Retinal pigment epithelial cell (primary cell): ENCODE measurements at regions not wholly inside any gene's neighbourhood (a gene's known extent, or its start where the extent isn't known, plus 50 kb on each side); places are given as distances from the start of the nearest gene placed in this dataset.

ENCODE experiments used
- DNase-seq: peaks from one replicate; pipeline ENCODE4 v3.0.0-alpha.2; 2010; ENCODE audit warnings: low read depth
- H3K4me3 ChIP-seq: 2 replicates; pipeline ENCODE4 v1.5.1; 2011; ENCODE audit warnings: mild to moderate bottlenecking, low read length, control low read depth, moderate library complexity
- TF ChIP-seq, protein P1 (sequence below): conservative IDR thresholded peaks from 2 replicates; pipeline ENCODE4 v1.5.1; 2011; ENCODE audit warnings: low read depth, low read length, control low read depth, inconsistent platforms

- no peak overlapping the region for H3K4me3 ChIP-seq
- TF ChIP-seq, protein P1, sequence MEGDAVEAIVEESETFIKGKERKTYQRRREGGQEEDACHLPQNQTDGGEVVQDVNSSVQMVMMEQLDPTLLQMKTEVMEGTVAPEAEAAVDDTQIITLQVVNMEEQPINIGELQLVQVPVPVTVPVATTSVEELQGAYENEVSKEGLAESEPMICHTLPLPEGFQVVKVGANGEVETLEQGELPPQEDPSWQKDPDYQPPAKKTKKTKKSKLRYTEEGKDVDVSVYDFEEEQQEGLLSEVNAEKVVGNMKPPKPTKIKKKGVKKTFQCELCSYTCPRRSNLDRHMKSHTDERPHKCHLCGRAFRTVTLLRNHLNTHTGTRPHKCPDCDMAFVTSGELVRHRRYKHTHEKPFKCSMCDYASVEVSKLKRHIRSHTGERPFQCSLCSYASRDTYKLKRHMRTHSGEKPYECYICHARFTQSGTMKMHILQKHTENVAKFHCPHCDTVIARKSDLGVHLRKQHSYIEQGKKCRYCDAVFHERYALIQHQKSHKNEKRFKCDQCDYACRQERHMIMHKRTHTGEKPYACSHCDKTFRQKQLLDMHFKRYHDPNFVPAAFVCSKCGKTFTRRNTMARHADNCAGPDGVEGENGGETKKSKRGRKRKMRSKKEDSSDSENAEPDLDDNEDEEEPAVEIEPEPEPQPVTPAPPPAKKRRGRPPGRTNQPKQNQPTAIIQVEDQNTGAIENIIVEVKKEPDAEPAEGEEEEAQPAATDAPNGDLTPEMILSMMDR: no peak
- DNase-seq: no peak
These were observed 446.4 kb downstream of the COG6 start for GRCh38 chr13:40101708-40102359.

- H3K4me3 ChIP-seq: no peak overlapping the region
- TF ChIP-seq, protein P1: no peak
- DNase-seq: no peak
These were observed 446.9 kb downstream of the COG6 start for GRCh38 chr13:40102360-40102727.

- TF ChIP-seq, protein P1: no peak
- DNase-seq: peak; percentile 89
- no peak overlapping the region for H3K4me3 ChIP-seq
These were observed 447.4 kb downstream of the COG6 start for GRCh38 chr13:40102854-40103253.

GRCh38 chr13:40103864-40104263 lies 448.4 kb downstream of the COG6 start:
- TF ChIP-seq, protein P1: no peak
- no peak overlapping the region for H3K4me3 ChIP-seq
- DNase-seq: no peak

- H3K4me3 ChIP-seq: no peak overlapping the region
- TF ChIP-seq, protein P1: no peak
- DNase-seq: no peak
These were observed 449.8 kb downstream of the COG6 start for GRCh38 chr13:40105231-40105630.

GRCh38 chr13:40109351-40109844 lies 453.9 kb downstream of the COG6 start:
- TF ChIP-seq, protein P1: no peak
- DNase-seq: peak; percentile 77
- no peak overlapping the region for H3K4me3 ChIP-seq

DNA sequence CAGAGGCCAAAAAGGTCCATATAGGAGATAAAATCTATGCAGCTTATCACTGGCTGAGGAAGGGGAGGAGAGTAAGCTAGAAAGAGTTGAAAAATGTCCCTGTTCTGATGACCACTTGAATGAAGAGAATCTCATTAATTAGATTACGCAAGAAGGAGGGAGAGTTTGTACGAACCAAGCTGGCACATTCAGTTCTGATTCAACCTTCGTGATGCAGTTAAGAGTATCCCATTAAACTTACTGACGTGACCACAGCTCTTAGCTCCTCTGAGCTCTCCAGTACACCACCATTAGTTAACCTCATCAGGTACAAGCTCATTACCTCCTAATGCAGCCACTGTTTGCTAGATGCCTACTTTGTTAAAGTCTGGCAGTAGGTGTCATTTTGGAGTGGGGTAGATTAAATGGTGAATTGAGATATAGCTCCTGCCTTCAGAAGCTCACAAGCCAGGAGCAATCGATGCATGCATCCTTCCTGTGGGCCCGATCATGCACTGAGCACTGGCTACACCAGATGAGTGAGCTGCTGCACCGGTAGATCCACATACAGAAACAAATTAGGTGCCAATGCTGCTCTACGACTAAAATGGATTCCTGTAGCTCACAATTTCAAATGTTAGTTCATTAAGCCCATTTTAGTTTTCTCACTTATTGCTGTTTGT lies 458.3 kb downstream of the COG6 start:
- no peak overlapping the region for H3K4me3 ChIP-seq
- DNase-seq: no peak
- TF ChIP-seq, protein P1: no peak
